ENCODE measurements at regions not wholly inside any gene's neighbourhood (a gene's known extent, or its start where the extent isn't known, plus 50 kb on each side); places are given as distances from the start of the nearest gene placed in this dataset.

DNA sequence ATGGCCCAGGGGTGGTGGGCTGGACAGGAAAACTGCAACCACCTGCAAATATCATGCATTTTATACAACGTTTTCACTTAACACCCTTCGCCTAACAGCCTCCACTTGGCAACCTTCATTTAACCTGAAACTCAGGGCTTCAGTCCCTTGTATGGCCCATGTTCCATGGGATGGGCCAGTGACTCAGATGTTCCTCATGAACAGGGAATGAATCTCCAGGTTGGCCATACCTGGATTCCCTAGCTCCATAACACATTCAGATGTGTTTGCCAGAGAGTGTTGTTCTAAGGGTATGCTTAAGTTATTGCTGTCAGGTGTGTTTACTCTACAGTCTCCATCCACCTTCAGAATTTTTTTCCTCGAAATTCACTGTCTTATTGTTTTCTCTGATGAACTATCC is 316.9 kb downstream of the JRKL start:
- TF ChIP-seq, protein P1, sequence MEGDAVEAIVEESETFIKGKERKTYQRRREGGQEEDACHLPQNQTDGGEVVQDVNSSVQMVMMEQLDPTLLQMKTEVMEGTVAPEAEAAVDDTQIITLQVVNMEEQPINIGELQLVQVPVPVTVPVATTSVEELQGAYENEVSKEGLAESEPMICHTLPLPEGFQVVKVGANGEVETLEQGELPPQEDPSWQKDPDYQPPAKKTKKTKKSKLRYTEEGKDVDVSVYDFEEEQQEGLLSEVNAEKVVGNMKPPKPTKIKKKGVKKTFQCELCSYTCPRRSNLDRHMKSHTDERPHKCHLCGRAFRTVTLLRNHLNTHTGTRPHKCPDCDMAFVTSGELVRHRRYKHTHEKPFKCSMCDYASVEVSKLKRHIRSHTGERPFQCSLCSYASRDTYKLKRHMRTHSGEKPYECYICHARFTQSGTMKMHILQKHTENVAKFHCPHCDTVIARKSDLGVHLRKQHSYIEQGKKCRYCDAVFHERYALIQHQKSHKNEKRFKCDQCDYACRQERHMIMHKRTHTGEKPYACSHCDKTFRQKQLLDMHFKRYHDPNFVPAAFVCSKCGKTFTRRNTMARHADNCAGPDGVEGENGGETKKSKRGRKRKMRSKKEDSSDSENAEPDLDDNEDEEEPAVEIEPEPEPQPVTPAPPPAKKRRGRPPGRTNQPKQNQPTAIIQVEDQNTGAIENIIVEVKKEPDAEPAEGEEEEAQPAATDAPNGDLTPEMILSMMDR (conservative IDR thresholded peaks at IDR 0.05; ENCODE audit: control insufficient read depth, insufficient read depth, low read depth, low read length) = no peak
- no peak for DNase-seq (ENCODE audit: low read depth)
- no peak overlapping the region for H3K4me3 ChIP-seq (ENCODE audit: control insufficient read depth, low read depth, low read length)

DNA sequence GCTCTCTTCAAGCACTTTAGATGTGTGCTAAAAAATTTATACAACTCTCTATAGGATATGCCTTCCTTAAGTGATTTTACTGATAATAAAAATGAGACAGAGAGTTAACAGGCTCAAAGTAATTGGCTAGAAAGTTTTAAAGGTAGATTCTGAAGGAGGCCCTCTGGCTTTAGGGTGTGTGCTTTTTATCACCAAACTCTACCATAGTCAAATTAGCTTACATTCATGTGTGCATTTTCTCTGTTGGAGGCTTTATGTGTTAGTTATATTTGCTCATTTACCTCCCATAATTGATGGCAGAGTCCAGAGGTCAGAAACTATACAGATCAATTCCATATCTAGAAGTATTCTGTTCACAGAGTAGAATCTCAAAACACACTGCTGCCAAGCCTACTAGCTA is 317.5 kb downstream of the JRKL start:
- no peak overlapping the region for H3K4me3 ChIP-seq (ENCODE audit: control insufficient read depth, low read depth, low read length)
- TF ChIP-seq, protein P1 (conservative IDR thresholded peaks at IDR 0.05; ENCODE audit: control insufficient read depth, insufficient read depth, low read depth, low read length) = no peak
- DNase-seq (ENCODE audit: low read depth) = no peak

DNA sequence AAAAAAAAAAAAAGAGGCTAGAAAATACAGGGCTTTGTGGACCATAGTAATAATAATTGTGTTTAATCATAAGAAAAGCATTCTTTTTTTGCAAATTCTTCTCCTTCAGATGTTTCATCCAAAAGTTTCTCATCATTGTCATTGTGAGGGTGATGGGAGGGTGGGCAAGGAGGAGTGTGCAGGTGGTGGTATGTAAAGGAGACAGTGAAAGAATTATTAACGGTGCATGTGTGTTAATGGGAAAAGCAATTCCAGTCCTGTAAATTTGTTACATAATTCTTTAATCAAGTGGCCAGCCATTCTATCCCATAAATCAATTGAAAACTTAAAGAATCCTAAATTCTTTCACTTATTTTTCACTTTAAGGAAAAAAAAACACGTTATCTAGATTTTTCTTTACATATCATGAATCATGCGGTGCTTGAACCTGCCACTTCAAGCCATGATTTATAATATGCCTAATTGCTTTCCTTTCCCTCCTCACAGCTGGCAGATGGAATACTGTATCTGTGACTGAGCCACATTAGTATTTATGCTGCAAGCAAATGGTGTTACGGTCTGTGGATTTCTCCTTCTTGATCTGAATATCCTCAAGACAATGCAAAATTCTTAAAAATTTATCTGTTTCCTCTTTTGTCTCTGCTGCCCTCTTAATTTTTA is 318.5 kb downstream of the JRKL start:
- no peak for DNase-seq (ENCODE audit: low read depth)

DNA sequence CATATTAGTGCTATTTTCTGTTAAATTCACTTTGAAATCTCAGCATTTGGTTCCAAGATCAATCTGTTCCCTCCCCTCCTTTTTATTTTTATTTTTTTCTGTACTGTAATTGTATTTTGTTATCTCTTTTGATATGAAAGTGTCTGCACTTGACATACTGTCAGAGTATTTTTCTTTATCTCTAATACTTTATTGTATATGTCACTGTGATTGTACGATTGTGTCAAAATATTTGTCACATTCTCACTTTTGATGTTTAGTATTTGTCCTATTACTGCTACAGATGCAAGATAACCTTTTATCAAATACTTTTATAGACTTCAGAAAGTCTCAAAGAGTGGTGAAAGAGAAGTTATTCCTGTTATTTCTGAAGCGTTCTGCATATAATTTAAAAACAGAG is 323.5 kb downstream of the JRKL start:
- TF ChIP-seq, protein P1 (conservative IDR thresholded peaks at IDR 0.05; ENCODE audit: control insufficient read depth, insufficient read depth, low read depth, low read length) = no peak
- DNase-seq (ENCODE audit: low read depth) = no peak
- no peak overlapping the region for H3K4me3 ChIP-seq (ENCODE audit: control insufficient read depth, low read depth, low read length)

More for the DNA sequence above, 318.5 kb downstream of the JRKL start:
- TF ChIP-seq, protein P1 (conservative IDR thresholded peaks at IDR 0.05; ENCODE audit: control insufficient read depth, insufficient read depth, low read depth, low read length) = no peak
- no peak overlapping the region for H3K4me3 ChIP-seq (ENCODE audit: control insufficient read depth, low read depth, low read length)

DNA sequence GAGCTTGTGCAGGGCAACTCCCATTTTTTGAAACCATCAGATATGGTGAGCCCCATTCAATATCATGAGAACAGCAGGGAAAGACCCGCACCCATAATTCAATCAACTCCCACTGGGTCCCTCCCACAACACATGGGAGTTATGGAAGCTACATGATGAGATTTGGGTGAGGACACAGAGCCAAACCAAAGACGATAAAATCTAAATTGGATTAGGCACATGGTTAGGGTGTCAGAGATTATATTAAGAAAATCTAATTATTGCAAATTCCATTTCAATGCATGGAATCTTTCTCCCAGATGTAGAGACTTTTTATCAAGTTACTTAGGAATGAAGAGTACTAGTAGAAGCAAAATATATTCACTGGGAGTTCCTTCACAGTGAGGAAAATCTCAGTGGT is 324.9 kb downstream of the JRKL start:
- no peak for DNase-seq (ENCODE audit: low read depth)
- H3K4me3 ChIP-seq (ENCODE audit: control insufficient read depth, low read depth, low read length) = no peak overlapping the region
- TF ChIP-seq, protein P1 (conservative IDR thresholded peaks at IDR 0.05; ENCODE audit: control insufficient read depth, insufficient read depth, low read depth, low read length) = no peak

DNA sequence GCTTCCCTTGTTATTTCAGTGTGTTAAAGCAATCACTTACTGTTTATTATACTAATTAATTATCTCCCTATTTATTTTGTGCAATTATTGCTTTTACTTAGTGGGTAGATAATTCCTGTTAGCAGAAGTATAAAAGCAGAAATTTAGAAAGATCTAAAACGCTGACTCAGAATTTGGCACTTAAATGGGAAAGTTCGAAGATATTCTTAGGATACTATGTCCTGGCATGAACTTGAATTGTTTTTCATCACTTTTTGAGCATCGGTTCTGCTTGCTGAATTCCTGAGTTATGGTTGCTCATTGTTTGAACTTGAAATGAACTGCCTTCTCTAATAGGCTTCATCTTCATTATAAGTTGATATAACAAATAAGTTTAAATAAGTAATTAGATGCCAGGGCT is 325.4 kb downstream of the JRKL start:
- TF ChIP-seq, protein P1 (conservative IDR thresholded peaks at IDR 0.05; ENCODE audit: control insufficient read depth, insufficient read depth, low read depth, low read length) = no peak
- no peak overlapping the region for H3K4me3 ChIP-seq (ENCODE audit: control insufficient read depth, low read depth, low read length)
- peak; percentile 12 for DNase-seq (ENCODE audit: low read depth)

DNA sequence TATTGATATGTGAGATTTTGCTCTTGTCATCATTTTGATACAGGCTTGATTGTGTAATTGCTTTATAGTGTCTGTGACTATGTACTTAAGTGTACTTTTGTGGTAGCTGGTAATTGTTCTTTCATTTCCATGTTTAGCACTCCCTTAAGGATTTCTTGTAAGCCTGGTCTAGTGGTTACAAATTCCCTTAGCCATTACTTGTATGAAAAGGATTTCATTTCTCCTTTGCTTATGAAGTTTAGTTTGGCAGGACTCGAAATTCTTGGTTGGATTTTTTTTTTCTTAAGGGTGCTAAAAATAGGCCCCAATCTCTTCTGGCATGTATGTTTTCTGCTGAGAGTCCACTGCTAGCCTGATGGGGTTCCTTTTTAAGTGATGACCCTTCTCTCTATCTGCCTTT is 346.8 kb downstream of the JRKL start:
- no peak overlapping the region for H3K4me3 ChIP-seq (ENCODE audit: control insufficient read depth, low read depth, low read length)
- DNase-seq (ENCODE audit: low read depth) = no peak
- TF ChIP-seq, protein P1 (conservative IDR thresholded peaks at IDR 0.05; ENCODE audit: control insufficient read depth, insufficient read depth, low read depth, low read length) = no peak

All from fibroblast of mammary gland (primary cell).